ENCODE measurements at regions not wholly inside any gene's neighbourhood (a gene's known extent, or its start where the extent isn't known, plus 50 kb on each side); places are given as distances from the start of the nearest gene placed in this dataset.
A peak's percentile ranks its signal among the peaks of the same experiment; 100 is the strongest.
"Not testable (repeated sequence)": the region's sequence is repeated elsewhere in the genome, so short reads cannot be mapped to it uniquely, and the experiment has no call there.

GRCh38 chr5:2382776-2383697 is 368.4 kb downstream of the IRX2 start:
- no peak for DNase-seq (ENCODE audit: low spot score)

- DNase-seq (ENCODE audit: low spot score): no peak
These were observed 369.6 kb downstream of the IRX2 start for GRCh38 chr5:2381861-2382260.

GRCh38 chr5:2381070-2381469 is 370.4 kb downstream of the IRX2 start:
- DNase-seq (ENCODE audit: low spot score): no peak

DNA sequence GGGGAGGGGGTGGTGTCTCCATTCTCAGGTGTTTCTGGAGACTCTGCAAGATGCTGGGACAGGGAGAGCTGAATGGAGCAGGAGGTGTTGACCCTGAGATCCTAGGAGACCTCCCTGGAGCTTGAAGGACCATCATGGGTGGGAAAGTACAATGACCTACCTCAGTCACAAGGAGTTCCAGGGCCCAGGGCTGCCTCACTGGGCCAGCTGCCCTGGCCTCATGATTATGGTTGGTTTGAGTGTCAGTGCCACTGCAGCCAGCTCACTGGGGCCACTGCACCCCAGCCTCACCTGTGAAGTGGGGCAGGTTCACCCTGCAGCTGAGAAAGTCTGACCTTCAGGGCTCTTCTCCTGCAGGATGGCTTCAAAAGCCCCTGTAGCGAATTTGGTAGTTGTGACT is 372.5 kb downstream of the IRX2 start:
- no peak for DNase-seq (ENCODE audit: low spot score)

- no peak for DNase-seq (ENCODE audit: low spot score)
These were observed 373.4 kb downstream of the IRX2 start for GRCh38 chr5:2378108-2378507.

GRCh38 chr5:2376486-2376885 is 375.0 kb downstream of the IRX2 start:
- DNase-seq (ENCODE audit: low spot score): no peak

DNA sequence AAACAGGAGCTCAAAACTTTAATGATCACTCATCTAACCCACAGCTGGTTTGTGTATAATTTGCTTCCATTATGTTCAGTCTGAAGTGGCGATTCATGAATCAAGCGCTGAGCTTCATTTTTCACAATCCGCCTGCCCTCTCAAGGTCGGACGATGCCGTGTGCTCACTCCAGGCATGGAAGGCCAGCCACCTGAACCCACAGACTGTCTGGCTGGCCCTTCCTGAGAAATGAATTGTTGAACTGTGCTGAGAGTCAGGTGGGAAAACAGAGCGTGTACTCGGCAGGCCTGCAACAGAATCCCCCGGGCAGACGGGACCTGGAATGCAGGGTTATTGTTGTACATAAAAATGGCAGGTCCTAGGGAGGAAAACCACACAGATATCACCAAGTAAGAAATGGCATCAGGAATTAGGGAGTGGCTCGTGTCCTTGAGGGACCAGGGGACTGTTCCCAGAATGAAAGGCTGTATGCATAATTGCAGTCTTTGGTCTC is 375.7 kb downstream of the IRX2 start:
- no peak for DNase-seq (ENCODE audit: low spot score)

- DNase-seq (ENCODE audit: low spot score): no peak
These were observed 376.2 kb downstream of the IRX2 start for GRCh38 chr5:2375291-2375690.

GRCh38 chr5:2374703-2375102 is 376.8 kb downstream of the IRX2 start:
- DNase-seq (ENCODE audit: low spot score): no peak

- DNase-seq (ENCODE audit: low spot score): no peak
These were observed 377.8 kb downstream of the IRX2 start for GRCh38 chr5:2373631-2374030.

- peak; percentile 3 for DNase-seq (ENCODE audit: low spot score)
These were observed 380.1 kb downstream of the IRX2 start for GRCh38 chr5:2371419-2371710.

- peak; percentile 5 for DNase-seq (ENCODE audit: low spot score)
These were observed 380.7 kb downstream of the IRX2 start for GRCh38 chr5:2370626-2371418.

GRCh38 chr5:2369178-2369577 is 382.3 kb downstream of the IRX2 start:
- no peak for DNase-seq (ENCODE audit: low spot score)

- no peak for DNase-seq (ENCODE audit: low spot score)
These were observed 384.7 kb downstream of the IRX2 start for GRCh38 chr5:2366816-2367215.

GRCh38 chr5:2357309-2357708 is 394.2 kb downstream of the IRX2 start:
- DNase-seq (ENCODE audit: low spot score): no peak

GRCh38 chr5:2355859-2356258 is 395.6 kb downstream of the IRX2 start:
- DNase-seq (ENCODE audit: low spot score): no peak

- DNase-seq (ENCODE audit: low spot score): no peak
These were observed 397.5 kb downstream of the IRX2 start for GRCh38 chr5:2353871-2354440.

DNA sequence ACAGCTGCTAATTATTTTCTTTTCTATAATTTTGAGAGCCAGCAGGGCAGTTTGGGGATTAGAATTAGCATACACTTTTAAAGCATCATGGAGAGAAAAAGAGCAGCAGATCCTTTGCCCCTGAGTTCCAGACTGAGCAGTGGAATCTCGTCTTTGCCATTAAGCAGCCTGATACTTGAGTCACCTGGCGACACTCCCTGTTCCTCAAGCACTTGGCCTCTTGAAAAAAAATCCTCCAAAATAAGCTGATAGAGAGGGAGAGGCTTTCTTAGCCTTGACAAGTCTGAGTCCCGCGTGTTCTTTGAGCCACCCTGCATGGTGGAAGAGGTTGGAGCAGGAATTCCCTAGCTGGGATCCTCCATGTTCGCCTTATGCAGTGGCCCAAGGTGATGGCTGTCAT is 398.3 kb downstream of the IRX2 start:
- DNase-seq (ENCODE audit: low spot score): no peak

- no peak for DNase-seq (ENCODE audit: low spot score)
These were observed 399.2 kb downstream of the IRX2 start for GRCh38 chr5:2352101-2352861.

DNA sequence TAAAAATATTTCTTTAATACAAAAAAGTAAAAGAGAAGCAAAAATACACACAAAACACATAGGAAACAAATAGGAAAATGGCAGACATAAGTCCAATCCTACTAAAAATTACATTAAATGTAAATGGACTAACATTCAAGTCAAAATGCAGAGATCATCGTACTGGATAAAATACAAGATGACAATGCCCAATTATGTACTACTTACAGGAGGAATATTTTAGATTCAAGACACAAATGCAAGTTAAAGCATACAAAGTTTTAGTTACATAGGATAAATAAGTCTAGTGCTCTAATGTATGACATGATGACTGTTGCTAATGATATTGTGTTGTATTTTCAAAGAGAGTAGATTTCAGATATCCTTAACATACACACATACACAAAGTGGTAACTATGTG is 401.7 kb downstream of the IRX2 start:
- DNase-seq (ENCODE audit: low spot score): not testable (repeated sequence)

DNA sequence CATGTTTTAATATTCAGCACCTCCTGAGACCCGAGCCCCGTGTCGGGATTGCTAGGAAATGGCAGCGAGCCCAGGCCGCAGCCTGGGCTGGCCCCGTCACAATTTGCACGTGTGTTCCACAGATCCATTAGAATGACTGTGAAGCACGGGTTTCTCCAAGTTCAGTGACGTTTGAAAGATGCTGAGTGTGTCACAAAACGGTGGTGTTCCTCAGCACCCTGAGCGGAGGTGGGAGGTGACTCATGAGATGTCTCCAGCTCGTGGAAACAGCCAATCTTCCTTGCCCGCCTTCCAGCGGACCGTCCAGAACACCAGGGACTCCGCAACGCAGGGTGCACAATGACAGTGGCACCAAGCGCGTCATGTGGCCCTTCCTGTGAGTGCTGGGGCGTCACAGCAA is 412.8 kb downstream of the IRX2 start:
- no peak for DNase-seq (ENCODE audit: low spot score)
